ENCODE measurements at regions not wholly inside any gene's neighbourhood (a gene's known extent, or its start where the extent isn't known, plus 50 kb on each side); places are given as distances from the start of the nearest gene placed in this dataset.

DNA sequence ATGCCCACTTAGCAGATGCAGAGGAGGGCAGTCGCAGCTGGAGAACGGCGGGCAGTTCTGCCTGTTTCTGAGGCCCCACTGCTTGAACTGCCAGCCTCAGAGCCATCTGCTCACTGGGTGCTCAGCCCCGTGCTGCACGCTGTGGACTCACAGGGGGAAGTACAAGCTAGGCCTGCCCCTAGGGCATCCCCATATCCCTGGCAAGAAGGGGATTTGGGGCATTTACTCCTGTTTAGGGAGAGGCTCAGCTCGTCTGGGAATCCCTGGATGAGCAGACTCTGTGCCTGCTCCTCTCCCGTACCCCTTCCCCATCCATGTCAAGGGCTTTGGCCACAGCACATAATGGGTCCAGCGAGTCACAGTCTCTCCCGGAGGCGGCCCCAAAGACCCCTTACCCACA, 169.8 kb upstream of the PKDCC start:
- no peaks in the 10 kb centered on the region for H3K27me3 ChIP-seq (ENCODE audit: control insufficient read depth in 2 of 2, insufficient read depth in 2 of 2, low read length in 2 of 2)
- Mint-ChIP-seq H3K4me3 (no peak overlapping the region), H3K27ac (no peak overlapping the region), H3K27me3 (peaks cover 6 to 19% (median 14%) of the 10 kb centered on the region in 5 donors), H3K36me3 (no peaks in the 10 kb centered on the region), H3K9me3 (no peaks in the 10 kb centered on the region), H3K4me1 (peaks cover 0 to 10% (median 0%) of the 10 kb centered on the region in 7 donors)
- no peaks in the 10 kb centered on the region for H3K9me3 ChIP-seq (ENCODE audit: control insufficient read depth in 2 of 3, low read length in 3 of 3)
- CTCF ChIA-PET = no interaction called here
- DNase-seq = no peak
- no peaks in the 10 kb centered on the region for H3K36me3 ChIP-seq (ENCODE audit: control insufficient read depth in 2 of 3, insufficient read depth in 3 of 3, low read length in 3 of 3)
- intact Hi-C loops (cut with micrococcal nuclease) = no loop called here
- no peak overlapping the region for H3K27ac ChIP-seq (ENCODE audit: low read depth, low read length)
- POLR2A ChIA-PET = no interaction called here
- no peak for ATAC-seq
- no peaks in the 10 kb centered on the region for H3K4me1 ChIP-seq (ENCODE audit: control insufficient read depth in 2 of 2, insufficient read depth in 2 of 2, low read length in 2 of 2)
- no peak overlapping the region for H3K4me3 ChIP-seq (ENCODE audit: low read length)

DNA sequence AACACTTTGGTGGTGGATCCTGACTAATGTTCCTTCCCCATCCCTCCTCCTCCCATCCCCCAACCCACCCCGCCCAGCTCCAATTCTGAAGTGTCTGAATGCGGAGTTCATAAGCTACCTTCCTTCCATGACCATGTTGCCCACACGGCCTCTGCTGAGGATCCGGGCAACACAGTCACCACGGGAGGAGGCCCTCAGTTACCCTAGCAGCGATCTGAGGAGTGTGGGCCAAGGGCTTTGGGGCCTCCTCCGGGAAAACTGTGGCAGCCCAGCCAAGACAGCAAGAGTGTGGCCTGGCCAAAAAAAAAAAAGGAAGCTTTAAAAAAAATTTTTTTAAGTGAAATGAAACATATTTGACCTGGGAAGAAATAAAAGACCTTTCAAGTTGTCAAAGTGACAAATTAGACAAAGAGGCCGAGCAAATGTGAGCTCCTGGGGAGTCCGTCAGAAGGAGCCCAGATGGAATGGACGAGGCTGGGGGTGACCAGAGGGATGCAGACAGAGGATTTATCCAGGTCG, 169.0 kb upstream of the PKDCC start:
- no peak for ATAC-seq
- POLR2A ChIA-PET = no interaction called here
- Histone ChIP-seq H3K4me3 (ENCODE audit: low read length) (no peak overlapping the region), H3K4me1 (ENCODE audit: control insufficient read depth in 2 of 2, insufficient read depth in 2 of 2, low read length in 2 of 2) (no peaks in the 10 kb centered on the region), H3K27me3 (ENCODE audit: control insufficient read depth in 2 of 2, insufficient read depth in 2 of 2, low read length in 2 of 2) (no peaks in the 10 kb centered on the region), H3K9me3 (ENCODE audit: control insufficient read depth in 2 of 3, low read length in 3 of 3) (no peaks in the 10 kb centered on the region), H3K27ac (ENCODE audit: low read depth, low read length) (no peak overlapping the region), H3K36me3 (ENCODE audit: control insufficient read depth in 2 of 3, insufficient read depth in 3 of 3, low read length in 3 of 3) (no peaks in the 10 kb centered on the region)
- Mint-ChIP-seq H3K4me3 (no peak overlapping the region), H3K9me3 (no peaks in the 10 kb centered on the region), H3K4me1 (peaks cover 0 to 10% (median 0%) of the 10 kb centered on the region in 7 donors), H3K27ac (no peak overlapping the region), H3K36me3 (no peaks in the 10 kb centered on the region), H3K27me3 (peaks cover 6 to 19% (median 14%) of the 10 kb centered on the region in 5 donors)
- CTCF ChIA-PET = interaction anchor here (0.6 to 1.1 kb wide), 4 partner anchors 141 to 450 kb away, joined by 3 to 5 read pairs (median 4); no protein-coding TSS in a partner anchor
- no peak for DNase-seq
- intact Hi-C loops (cut with micrococcal nuclease) = no loop called here

DNA sequence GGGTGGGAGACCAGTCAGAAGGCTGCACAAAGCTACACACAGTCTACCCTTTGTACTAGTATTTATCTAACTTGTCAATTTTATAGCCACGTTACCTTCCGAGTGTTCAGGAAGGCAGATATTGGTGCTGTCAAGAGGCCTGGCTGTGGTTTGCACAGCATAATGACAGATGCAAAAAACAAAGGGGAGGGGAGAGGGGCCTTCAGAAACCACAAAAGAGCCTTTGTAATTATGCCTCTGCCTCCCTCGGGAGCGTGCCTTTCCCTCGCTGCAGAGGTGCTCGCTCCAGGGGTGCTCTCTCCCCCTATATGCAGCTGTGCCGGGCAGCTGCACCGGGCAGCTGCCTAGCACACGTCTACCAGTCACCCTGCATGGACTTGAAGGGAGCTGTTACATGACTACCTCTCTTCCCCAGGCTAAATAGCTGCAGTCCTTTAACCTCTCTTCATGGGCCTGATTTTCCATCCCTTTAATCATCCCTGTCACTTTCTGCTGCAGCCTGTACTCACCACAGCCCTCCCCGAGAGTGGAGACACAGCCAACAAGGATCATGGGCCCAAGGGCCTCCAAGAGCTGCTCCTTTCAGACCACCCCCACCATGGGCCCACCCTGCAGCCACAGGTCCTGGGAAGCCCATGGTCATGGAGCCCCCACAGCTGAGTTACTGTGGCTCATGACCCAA, 168.4 kb upstream of the PKDCC start:
- Mint-ChIP-seq H3K4me3 (no peak overlapping the region), H3K36me3 (no peaks in the 10 kb centered on the region), H3K27me3 (peaks cover 6 to 19% (median 14%) of the 10 kb centered on the region in 5 donors), H3K9me3 (no peaks in the 10 kb centered on the region), H3K4me1 (peaks cover 0 to 10% (median 0%) of the 10 kb centered on the region in 7 donors), H3K27ac (no peak overlapping the region)
- DNase-seq = no peak
- Histone ChIP-seq H3K27ac (ENCODE audit: low read depth, low read length) (no peak overlapping the region), H3K4me3 (ENCODE audit: low read length) (no peak overlapping the region), H3K4me1 (ENCODE audit: control insufficient read depth in 2 of 2, insufficient read depth in 2 of 2, low read length in 2 of 2) (no peaks in the 10 kb centered on the region), H3K36me3 (ENCODE audit: control insufficient read depth in 2 of 3, insufficient read depth in 3 of 3, low read length in 3 of 3) (no peaks in the 10 kb centered on the region), H3K9me3 (ENCODE audit: control insufficient read depth in 2 of 3, low read length in 3 of 3) (no peaks in the 10 kb centered on the region), H3K27me3 (ENCODE audit: control insufficient read depth in 2 of 2, insufficient read depth in 2 of 2, low read length in 2 of 2) (no peaks in the 10 kb centered on the region)
- intact Hi-C loops (cut with micrococcal nuclease) = no loop called here
- CTCF ChIA-PET = interaction anchor here (0.6 to 1.1 kb wide), 4 partner anchors 140 to 449 kb away, joined by 3 to 5 read pairs (median 4); no protein-coding TSS in a partner anchor
- ATAC-seq = no peak
- POLR2A ChIA-PET = no interaction called here

DNA sequence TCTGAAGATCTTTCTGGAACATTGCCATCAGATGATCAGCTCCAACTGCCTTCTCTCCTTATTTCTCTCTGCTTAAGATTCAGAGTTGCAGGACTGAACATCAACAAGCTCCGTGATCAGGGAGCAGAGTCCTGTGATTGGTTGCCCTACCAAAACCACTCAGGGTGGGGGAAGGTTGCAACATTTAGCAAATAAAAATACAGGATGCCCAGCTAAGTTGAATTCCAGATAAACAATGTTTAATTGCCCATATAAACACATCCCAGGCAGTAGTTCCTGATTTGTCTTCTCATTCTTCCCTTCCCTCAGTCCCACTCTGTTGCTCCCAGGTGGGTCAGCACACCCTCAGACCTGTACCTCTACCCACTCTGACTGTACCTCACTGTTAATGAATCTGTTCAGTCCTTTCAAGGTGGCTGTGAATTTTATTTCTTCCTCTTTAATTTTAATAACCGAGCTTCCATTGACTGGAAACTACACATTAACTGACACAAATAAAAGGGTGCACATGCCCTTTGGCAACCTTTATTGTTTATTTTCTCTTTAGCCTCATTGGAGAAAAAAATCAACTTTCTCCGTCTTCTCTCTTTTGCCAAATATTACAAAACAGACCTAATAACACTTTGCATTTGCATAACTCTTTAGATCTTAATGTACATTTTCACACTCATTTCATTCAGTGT, 167.1 kb upstream of the PKDCC start:
- Histone ChIP-seq H3K36me3 (ENCODE audit: control insufficient read depth in 2 of 3, insufficient read depth in 3 of 3, low read length in 3 of 3) (no peaks in the 10 kb centered on the region), H3K27ac (ENCODE audit: low read depth, low read length) (no peak overlapping the region), H3K4me3 (ENCODE audit: low read length) (no peak overlapping the region), H3K4me1 (ENCODE audit: control insufficient read depth in 2 of 2, insufficient read depth in 2 of 2, low read length in 2 of 2) (no peaks in the 10 kb centered on the region), H3K27me3 (ENCODE audit: control insufficient read depth in 2 of 2, insufficient read depth in 2 of 2, low read length in 2 of 2) (no peaks in the 10 kb centered on the region), H3K9me3 (ENCODE audit: control insufficient read depth in 2 of 3, low read length in 3 of 3) (no peaks in the 10 kb centered on the region)
- Mint-ChIP-seq H3K27ac (no peak overlapping the region), H3K4me3 (no peak overlapping the region), H3K36me3 (no peaks in the 10 kb centered on the region), H3K4me1 (peaks cover 0 to 10% (median 0%) of the 10 kb centered on the region in 7 donors), H3K9me3 (no peaks in the 10 kb centered on the region), H3K27me3 (peaks cover 6 to 20% (median 14%) of the 10 kb centered on the region in 5 donors)
- ATAC-seq (no peak), DNase-seq (no peak)
- POLR2A ChIA-PET = no interaction called here
- intact Hi-C loops (cut with micrococcal nuclease) = no loop called here
- CTCF ChIA-PET = no interaction called here

GRCh38 chr2:41881249-41881648, 166.6 kb upstream of the PKDCC start:
- H3K27ac ChIP-seq (ENCODE audit: low read depth, low read length) = no peak overlapping the region
- Mint-ChIP-seq H3K27me3 (peaks cover 6 to 23% (median 14%) of the 10 kb centered on the region in 5 donors), H3K27ac (no peak overlapping the region), H3K36me3 (no peaks in the 10 kb centered on the region), H3K4me3 (no peak overlapping the region), H3K4me1 (peaks cover 0 to 10% (median 0%) of the 10 kb centered on the region in 7 donors), H3K9me3 (no peaks in the 10 kb centered on the region)
- ATAC-seq (no peak), DNase-seq (no peak)
- intact Hi-C loops (cut with micrococcal nuclease) = no loop called here
- CTCF ChIA-PET = no interaction called here
- H3K4me3 ChIP-seq (ENCODE audit: low read length) = no peak overlapping the region
- H3K9me3 ChIP-seq (ENCODE audit: control insufficient read depth in 2 of 3, low read length in 3 of 3) = no peaks in the 10 kb centered on the region
- H3K36me3 ChIP-seq (ENCODE audit: control insufficient read depth in 2 of 3, insufficient read depth in 3 of 3, low read length in 3 of 3) = no peaks in the 10 kb centered on the region
- POLR2A ChIA-PET = no interaction called here
- no peaks in the 10 kb centered on the region for H3K27me3 ChIP-seq (ENCODE audit: control insufficient read depth in 2 of 2, insufficient read depth in 2 of 2, low read length in 2 of 2)
- H3K4me1 ChIP-seq (ENCODE audit: control insufficient read depth in 2 of 2, insufficient read depth in 2 of 2, low read length in 2 of 2) = no peaks in the 10 kb centered on the region

GRCh38 chr2:41884718-41885117, 163.1 kb upstream of the PKDCC start:
- H3K4me1 Mint-ChIP-seq = peaks cover 0 to 5% (median 0%) of the 10 kb centered on the region in 7 donors
- ATAC-seq (no peak), DNase-seq (no peak)
- intact Hi-C loops (cut with micrococcal nuclease) = no loop called here
- no peaks in the 10 kb centered on the region for H3K36me3 ChIP-seq (ENCODE audit: control insufficient read depth in 2 of 3, insufficient read depth in 3 of 3, low read length in 3 of 3)
- H3K27ac Mint-ChIP-seq = no peak overlapping the region
- ChIA-PET CTCF (interaction anchor here (0.7 kb wide), 1 partner anchor 17 kb away, joined by 3 read pairs; no protein-coding TSS in a partner anchor), POLR2A (no interaction called here)
- no peaks in the 10 kb centered on the region for H3K27me3 ChIP-seq (ENCODE audit: control insufficient read depth in 2 of 2, insufficient read depth in 2 of 2, low read length in 2 of 2)
- peaks cover 15 to 32% (median 19%) of the 10 kb centered on the region in 5 donors for H3K27me3 Mint-ChIP-seq
- no peaks in the 10 kb centered on the region for H3K9me3 ChIP-seq (ENCODE audit: control insufficient read depth in 2 of 3, low read length in 3 of 3)
- H3K9me3 Mint-ChIP-seq = no peaks in the 10 kb centered on the region
- no peaks in the 10 kb centered on the region for H3K4me1 ChIP-seq (ENCODE audit: control insufficient read depth in 2 of 2, insufficient read depth in 2 of 2, low read length in 2 of 2)
- H3K4me3 ChIP-seq (ENCODE audit: low read length) = no peak overlapping the region
- no peaks in the 10 kb centered on the region for H3K36me3 Mint-ChIP-seq
- no peak overlapping the region for H3K4me3 Mint-ChIP-seq
- no peak overlapping the region for H3K27ac ChIP-seq (ENCODE audit: low read depth, low read length)
